ENCODE measurements at regions not wholly inside any gene's neighbourhood (a gene's known extent, or its start where the extent isn't known, plus 50 kb on each side); places are given as distances from the start of the nearest gene placed in this dataset.

DNA sequence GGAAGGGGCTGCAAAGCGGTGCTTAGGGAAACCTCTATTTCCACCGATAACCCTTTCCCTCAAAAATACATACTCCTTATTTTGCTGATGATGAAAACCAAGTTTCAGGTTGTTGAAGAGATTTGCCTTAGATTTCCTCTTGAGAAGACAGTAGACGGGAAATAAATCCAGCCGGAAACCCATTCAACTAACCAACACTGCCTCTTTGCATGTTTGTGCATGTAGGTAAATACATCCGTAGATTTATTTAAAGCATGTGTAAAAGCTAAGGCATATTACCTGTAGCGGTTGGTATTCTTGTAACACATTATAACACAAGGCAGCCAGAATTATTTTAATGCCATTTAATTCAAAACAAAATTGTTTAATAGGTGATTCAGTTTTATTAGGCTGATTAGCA lies 136.3 kb upstream of the SLC22A23 start:
- peak; percentile 82 for DNase-seq (ENCODE audit: low read depth)
- Histone ChIP-seq H3K27me3 (ENCODE audit: control insufficient read depth, insufficient read depth, low read length) (no peaks in the 10 kb centered on the region), H3K36me3 (ENCODE audit: control insufficient read depth, insufficient read depth, low read length) (no peaks in the 10 kb centered on the region), H3K4me3 (ENCODE audit: low read depth, low read length) (no peak overlapping the region)
- FAIRE-seq = no peak
- TF ChIP-seq, protein P1, sequence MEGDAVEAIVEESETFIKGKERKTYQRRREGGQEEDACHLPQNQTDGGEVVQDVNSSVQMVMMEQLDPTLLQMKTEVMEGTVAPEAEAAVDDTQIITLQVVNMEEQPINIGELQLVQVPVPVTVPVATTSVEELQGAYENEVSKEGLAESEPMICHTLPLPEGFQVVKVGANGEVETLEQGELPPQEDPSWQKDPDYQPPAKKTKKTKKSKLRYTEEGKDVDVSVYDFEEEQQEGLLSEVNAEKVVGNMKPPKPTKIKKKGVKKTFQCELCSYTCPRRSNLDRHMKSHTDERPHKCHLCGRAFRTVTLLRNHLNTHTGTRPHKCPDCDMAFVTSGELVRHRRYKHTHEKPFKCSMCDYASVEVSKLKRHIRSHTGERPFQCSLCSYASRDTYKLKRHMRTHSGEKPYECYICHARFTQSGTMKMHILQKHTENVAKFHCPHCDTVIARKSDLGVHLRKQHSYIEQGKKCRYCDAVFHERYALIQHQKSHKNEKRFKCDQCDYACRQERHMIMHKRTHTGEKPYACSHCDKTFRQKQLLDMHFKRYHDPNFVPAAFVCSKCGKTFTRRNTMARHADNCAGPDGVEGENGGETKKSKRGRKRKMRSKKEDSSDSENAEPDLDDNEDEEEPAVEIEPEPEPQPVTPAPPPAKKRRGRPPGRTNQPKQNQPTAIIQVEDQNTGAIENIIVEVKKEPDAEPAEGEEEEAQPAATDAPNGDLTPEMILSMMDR (IDR thresholded peaks at IDR 0.05; ENCODE audit: insufficient read depth, low read length, severe bottlenecking) = no peak

GRCh38 chr6:3592371-3592941 lies 135.6 kb upstream of the SLC22A23 start:
- TF ChIP-seq, protein P1 (IDR thresholded peaks at IDR 0.05; ENCODE audit: insufficient read depth, low read length, severe bottlenecking) = no peak
- no peak overlapping the region for H3K4me3 ChIP-seq (ENCODE audit: low read depth, low read length)
- FAIRE-seq (peak; percentile 99), DNase-seq (ENCODE audit: low read depth) (peak; percentile 100)
- no peaks in the 10 kb centered on the region for H3K27me3 ChIP-seq (ENCODE audit: control insufficient read depth, insufficient read depth, low read length)
- no peaks in the 10 kb centered on the region for H3K36me3 ChIP-seq (ENCODE audit: control insufficient read depth, insufficient read depth, low read length)

DNA sequence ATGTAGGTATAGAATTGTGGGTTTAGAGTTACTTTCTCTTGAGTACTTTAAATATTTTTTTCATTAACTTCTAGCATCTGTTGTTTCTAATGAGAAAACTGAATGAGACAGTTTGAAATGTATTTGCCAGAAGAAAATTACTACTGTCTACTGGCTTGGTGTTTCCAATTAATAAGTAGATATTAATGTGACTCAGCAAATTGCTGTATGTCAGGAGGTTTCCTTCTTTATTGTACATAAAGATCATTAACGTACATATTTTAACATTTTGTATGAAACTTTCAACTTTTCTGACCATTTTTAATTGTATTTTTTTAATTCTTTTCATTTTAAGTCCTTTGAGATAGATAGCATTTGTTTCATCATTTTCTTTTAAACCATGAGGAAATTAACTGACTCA lies 135.1 kb upstream of the SLC22A23 start:
- no peaks in the 10 kb centered on the region for H3K36me3 ChIP-seq (ENCODE audit: control insufficient read depth, insufficient read depth, low read length)
- DNase-seq (ENCODE audit: low read depth) (no peak), FAIRE-seq (no peak)
- TF ChIP-seq, protein P1 (IDR thresholded peaks at IDR 0.05; ENCODE audit: insufficient read depth, low read length, severe bottlenecking) = no peak
- H3K4me3 ChIP-seq (ENCODE audit: low read depth, low read length) = no peak overlapping the region
- H3K27me3 ChIP-seq (ENCODE audit: control insufficient read depth, insufficient read depth, low read length) = no peaks in the 10 kb centered on the region

DNA sequence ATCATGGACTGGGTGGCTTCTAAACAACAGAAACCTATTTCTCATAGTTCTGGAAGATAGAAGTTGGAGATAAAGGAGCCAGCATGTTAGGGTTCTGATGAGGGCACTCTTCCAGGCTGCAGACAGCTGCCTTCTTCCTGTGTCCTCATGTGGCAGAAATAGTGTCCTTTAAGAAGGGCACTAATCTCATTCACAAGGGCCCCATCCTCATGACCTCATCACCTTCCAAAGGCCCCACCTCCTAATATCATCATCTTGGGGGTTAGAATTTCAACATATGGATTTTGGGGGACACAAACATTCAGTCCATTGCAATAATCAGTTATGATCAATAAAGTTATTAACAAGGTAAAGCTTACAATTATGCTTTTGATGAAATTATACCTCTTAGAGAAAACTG lies 130.8 kb upstream of the SLC22A23 start:
- TF ChIP-seq, protein P1 (IDR thresholded peaks at IDR 0.05; ENCODE audit: insufficient read depth, low read length, severe bottlenecking) = no peak
- FAIRE-seq (no peak), DNase-seq (ENCODE audit: low read depth) (no peak)
- no peak overlapping the region for H3K4me3 ChIP-seq (ENCODE audit: low read depth, low read length)
- H3K36me3 ChIP-seq (ENCODE audit: control insufficient read depth, insufficient read depth, low read length) = no peaks in the 10 kb centered on the region
- H3K27me3 ChIP-seq (ENCODE audit: control insufficient read depth, insufficient read depth, low read length) = no peaks in the 10 kb centered on the region

DNA sequence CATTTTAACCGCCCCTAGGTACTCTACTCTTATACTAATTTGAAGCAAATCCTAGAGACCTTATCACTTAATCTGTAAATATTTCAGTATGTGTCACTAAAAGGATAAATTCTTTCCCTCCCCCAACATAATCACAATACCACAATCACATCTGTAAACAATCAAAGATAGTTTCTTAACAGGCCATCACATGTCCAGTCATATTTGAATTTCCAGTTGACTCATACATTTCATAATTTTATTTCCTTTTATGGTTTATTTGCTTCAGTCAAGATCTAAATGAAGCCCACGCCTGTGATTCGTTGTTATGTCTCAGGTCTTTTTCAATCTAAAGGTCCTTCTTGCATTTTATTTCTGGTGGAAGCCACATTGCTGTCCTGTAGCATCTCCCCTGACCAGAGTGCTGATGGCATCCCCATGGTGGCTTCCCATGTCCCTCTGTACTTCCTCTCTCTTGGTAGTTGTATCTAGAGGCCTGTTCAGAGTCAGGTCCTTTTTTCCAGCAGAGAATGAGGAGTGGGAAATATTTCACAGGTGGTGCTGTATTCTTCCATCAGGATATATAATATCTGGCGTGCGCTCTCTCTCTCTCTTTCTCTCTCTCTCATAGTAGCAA lies 128.6 kb upstream of the SLC22A23 start:
- H3K36me3 ChIP-seq (ENCODE audit: control insufficient read depth, insufficient read depth, low read length) = no peaks in the 10 kb centered on the region
- no peak overlapping the region for H3K4me3 ChIP-seq (ENCODE audit: low read depth, low read length)
- DNase-seq (ENCODE audit: low read depth) (peak; percentile 98), FAIRE-seq (no peak)
- TF ChIP-seq, protein P1 (IDR thresholded peaks at IDR 0.05; ENCODE audit: insufficient read depth, low read length, severe bottlenecking) = no peak
- H3K27me3 ChIP-seq (ENCODE audit: control insufficient read depth, insufficient read depth, low read length) = no peaks in the 10 kb centered on the region

DNA sequence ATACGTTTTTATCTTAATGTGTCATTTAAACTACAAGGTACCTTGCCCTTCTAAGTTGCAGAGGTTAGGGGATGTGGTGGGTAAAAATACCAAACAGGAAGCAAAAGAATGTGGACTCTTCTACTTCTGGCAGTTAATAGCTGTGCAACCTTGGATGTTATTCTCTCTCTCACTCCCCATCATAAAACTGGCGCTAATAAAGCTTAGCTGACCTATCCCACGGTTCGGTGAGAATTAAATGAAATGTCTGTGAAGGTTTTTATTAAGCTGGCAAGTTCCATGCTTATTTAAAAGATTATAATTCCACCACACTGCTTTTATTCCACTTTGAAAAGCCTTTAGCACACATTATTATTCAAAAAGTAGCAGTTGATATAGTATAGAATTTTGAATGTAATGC lies 127.8 kb upstream of the SLC22A23 start:
- no peaks in the 10 kb centered on the region for H3K36me3 ChIP-seq (ENCODE audit: control insufficient read depth, insufficient read depth, low read length)

More for the DNA sequence above, 127.8 kb upstream of the SLC22A23 start:
- TF ChIP-seq, protein P1 (IDR thresholded peaks at IDR 0.05; ENCODE audit: insufficient read depth, low read length, severe bottlenecking) = no peak
- Histone ChIP-seq H3K27me3 (ENCODE audit: control insufficient read depth, insufficient read depth, low read length) (no peaks in the 10 kb centered on the region), H3K4me3 (ENCODE audit: low read depth, low read length) (no peak overlapping the region)
- no peak for DNase-seq (ENCODE audit: low read depth)
- FAIRE-seq = no peak

Measured in bronchial epithelial cell (primary cell).